ENCODE measurements at regions not wholly inside any gene's neighbourhood (a gene's known extent, or its start where the extent isn't known, plus 50 kb on each side); places are given as distances from the start of the nearest gene placed in this dataset.
"Not testable (repeated sequence)": the region's sequence is repeated elsewhere in the genome, so short reads cannot be mapped to it uniquely, and the experiment has no call there.

GRCh38 chr11:49533204-49533603, 324.8 kb upstream of the FOLH1 start:
- TF ChIP-seq EZH2 (IDR thresholded peaks at IDR 0.05; ENCODE audit: low read depth) (no peak), CTCF (conservative IDR thresholded peaks at IDR 0.05) (no peak)

GRCh38 chr11:49538927-49539326, 330.5 kb upstream of the FOLH1 start:
- H3K79me2 ChIP-seq (ENCODE audit: low read depth); H3K4me3 ChIP-seq; CTCF ChIA-PET; H3K9me3 ChIP-seq (ENCODE audit: insufficient read depth, low read depth); H3K27ac ChIP-seq; intact Hi-C loops (cut with micrococcal nuclease; ENCODE audit: unreplicated experiment); H3K4me2 ChIP-seq; H3K27me3 ChIP-seq (ENCODE audit: insufficient read depth, low read depth); DNase-seq; BruUV-seq (replicated peaks); H2AFZ ChIP-seq; POLR2A ChIA-PET (ENCODE audit: unreplicated experiment); H4K20me1 ChIP-seq (ENCODE audit: insufficient read depth); H3K36me3 ChIP-seq (ENCODE audit: low read depth); H3K4me1 ChIP-seq (replicated peaks; ENCODE audit: insufficient read depth); H3K9me2 ChIP-seq (ENCODE audit: insufficient read depth); H3F3A ChIP-seq (ENCODE audit: insufficient read depth, low read depth): not testable (repeated sequence)

More at GRCh38 chr11:49533204-49533603, 324.8 kb upstream of the FOLH1 start:
- no peaks in the 10 kb centered on the region for H3K4me1 ChIP-seq (replicated peaks; ENCODE audit: insufficient read depth)
- CTCF ChIA-PET: no interaction called here
- no peak overlapping the region for H3K4me3 ChIP-seq
- no peak overlapping the region for H2AFZ ChIP-seq
- H3K79me2 ChIP-seq (ENCODE audit: low read depth): no peaks in the 10 kb centered on the region
- no TSS peak for BruUV-seq (replicated peaks)
- no peaks in the 10 kb centered on the region for H3F3A ChIP-seq (ENCODE audit: insufficient read depth, low read depth)
- H3K36me3 ChIP-seq (ENCODE audit: low read depth): no peaks in the 10 kb centered on the region
- POLR2A ChIA-PET (ENCODE audit: unreplicated experiment): no interaction called here
- H3K9me3 ChIP-seq (ENCODE audit: insufficient read depth, low read depth): no peaks in the 10 kb centered on the region
- no peak overlapping the region for H3K4me2 ChIP-seq
- DNase-seq: no peak
- peaks cover 5% of the 10 kb centered on the region; the same call in 1 of the 2 replicates for H3K9me2 ChIP-seq (ENCODE audit: insufficient read depth)
- H4K20me1 ChIP-seq (ENCODE audit: insufficient read depth): no peaks in the 10 kb centered on the region
- no peak overlapping the region for H3K27ac ChIP-seq
- intact Hi-C loops (cut with micrococcal nuclease; ENCODE audit: unreplicated experiment): no loop called here
- H3K27me3 ChIP-seq (ENCODE audit: insufficient read depth, low read depth): no peaks in the 10 kb centered on the region

GRCh38 chr11:49558261-49558847, 350.0 kb upstream of the FOLH1 start:
- CTCF ChIA-PET; H3K9me2 ChIP-seq (ENCODE audit: insufficient read depth); H3K9me3 ChIP-seq (ENCODE audit: insufficient read depth, low read depth); H3K79me2 ChIP-seq (ENCODE audit: low read depth); BruUV-seq (replicated peaks); H2AFZ ChIP-seq; H4K20me1 ChIP-seq (ENCODE audit: insufficient read depth); H3K4me2 ChIP-seq; H3K4me3 ChIP-seq; intact Hi-C loops (cut with micrococcal nuclease; ENCODE audit: unreplicated experiment); POLR2A ChIA-PET (ENCODE audit: unreplicated experiment); H3K4me1 ChIP-seq (replicated peaks; ENCODE audit: insufficient read depth); H3K36me3 ChIP-seq (ENCODE audit: low read depth); DNase-seq; H3K27ac ChIP-seq; H3F3A ChIP-seq (ENCODE audit: insufficient read depth, low read depth): not testable (repeated sequence)
- H3K27me3 ChIP-seq (ENCODE audit: insufficient read depth, low read depth): peaks cover 19% of the 10 kb centered on the region; the same call in 1 of the 2 replicates

GRCh38 chr11:49560593-49560992, 352.2 kb upstream of the FOLH1 start:
- CTCF ChIA-PET; H3K79me2 ChIP-seq (ENCODE audit: low read depth); H3K4me1 ChIP-seq (replicated peaks; ENCODE audit: insufficient read depth); H4K20me1 ChIP-seq (ENCODE audit: insufficient read depth); H2AFZ ChIP-seq; H3K4me2 ChIP-seq; H3K4me3 ChIP-seq; H3K9me3 ChIP-seq (ENCODE audit: insufficient read depth, low read depth); H3K36me3 ChIP-seq (ENCODE audit: low read depth); H3K27ac ChIP-seq; H3K9me2 ChIP-seq (ENCODE audit: insufficient read depth); BruUV-seq (replicated peaks); intact Hi-C loops (cut with micrococcal nuclease; ENCODE audit: unreplicated experiment); POLR2A ChIA-PET (ENCODE audit: unreplicated experiment); H3F3A ChIP-seq (ENCODE audit: insufficient read depth, low read depth); DNase-seq: not testable (repeated sequence)
- H3K27me3 ChIP-seq (ENCODE audit: insufficient read depth, low read depth): peaks cover 19% of the 10 kb centered on the region; the same call in 1 of the 2 replicates

- H3K36me3 ChIP-seq (ENCODE audit: low read depth); POLR2A ChIA-PET (ENCODE audit: unreplicated experiment); DNase-seq; H3K4me2 ChIP-seq; H2AFZ ChIP-seq; H3K79me2 ChIP-seq (ENCODE audit: low read depth); H3F3A ChIP-seq (ENCODE audit: insufficient read depth, low read depth); CTCF ChIA-PET; H3K4me1 ChIP-seq (replicated peaks; ENCODE audit: insufficient read depth); intact Hi-C loops (cut with micrococcal nuclease; ENCODE audit: unreplicated experiment); H3K9me3 ChIP-seq (ENCODE audit: insufficient read depth, low read depth); H4K20me1 ChIP-seq (ENCODE audit: insufficient read depth); H3K4me3 ChIP-seq; H3K9me2 ChIP-seq (ENCODE audit: insufficient read depth); H3K27ac ChIP-seq; BruUV-seq (replicated peaks): not testable (repeated sequence)
- H3K27me3 ChIP-seq (ENCODE audit: insufficient read depth, low read depth): peaks cover 19% of the 10 kb centered on the region; the same call in 1 of the 2 replicates
These were observed 353.0 kb upstream of the FOLH1 start for GRCh38 chr11:49561240-49561880.

- H3K4me2 ChIP-seq; H4K20me1 ChIP-seq (ENCODE audit: insufficient read depth); CTCF ChIA-PET; H3K9me3 ChIP-seq (ENCODE audit: insufficient read depth, low read depth); DNase-seq; POLR2A ChIA-PET (ENCODE audit: unreplicated experiment); BruUV-seq (replicated peaks); H2AFZ ChIP-seq; H3F3A ChIP-seq (ENCODE audit: insufficient read depth, low read depth); H3K9me2 ChIP-seq (ENCODE audit: insufficient read depth); H3K36me3 ChIP-seq (ENCODE audit: low read depth); H3K27ac ChIP-seq; intact Hi-C loops (cut with micrococcal nuclease; ENCODE audit: unreplicated experiment); H3K79me2 ChIP-seq (ENCODE audit: low read depth); H3K4me1 ChIP-seq (replicated peaks; ENCODE audit: insufficient read depth); H3K4me3 ChIP-seq: not testable (repeated sequence)
- peaks cover 19% of the 10 kb centered on the region; the same call in 1 of the 2 replicates for H3K27me3 ChIP-seq (ENCODE audit: insufficient read depth, low read depth)
These were observed 353.9 kb upstream of the FOLH1 start for GRCh38 chr11:49562262-49562661.

Measured in PC-9 (cell line).